Neuronal stem cell (in vitro differentiated cells): ENCODE measurements at regions not wholly inside any gene's neighbourhood (a gene's known extent, or its start where the extent isn't known, plus 50 kb on each side); places are given as distances from the start of the nearest gene placed in this dataset.

Experiments used
- DNase-seq: peaks from one replicate; pipeline ENCODE4 v3.0.0-alpha.2; 2013; ENCODE audit warnings: low spot score
- H2AFZ ChIP-seq: one replicate; pipeline ENCODE4 v1.6.1; 2013; ENCODE audit warnings: mild to moderate bottlenecking, low read length, inconsistent platforms
- H2AK5ac ChIP-seq: 2 replicates; pipeline ENCODE4 v1.6.1; 2013; ENCODE audit warnings: low read depth, mild to moderate bottlenecking, inconsistent platforms, low read length, moderate library complexity, mixed read lengths
- H2BK120ac ChIP-seq: 2 replicates; pipeline ENCODE4 v1.6.1; 2013; ENCODE audit warnings: low read depth, mild to moderate bottlenecking, inconsistent platforms, low read length, moderate library complexity, mixed read lengths
- H2BK12ac ChIP-seq: one replicate; pipeline ENCODE4 v1.6.1; 2013; ENCODE audit warnings: low read length, inconsistent platforms
- H2BK15ac ChIP-seq: 2 replicates; pipeline ENCODE4 v1.6.1; 2013; ENCODE audit warnings: mild to moderate bottlenecking, low read length, inconsistent platforms, mixed read lengths
- H2BK5ac ChIP-seq: one replicate; pipeline ENCODE4 v1.6.1; 2013; ENCODE audit warnings: inconsistent platforms, mild to moderate bottlenecking, low read length, moderate library complexity
- H3K14ac ChIP-seq: one replicate; pipeline ENCODE4 v1.6.1; 2013; ENCODE audit warnings: low read length, inconsistent platforms
- H3K18ac ChIP-seq: 2 replicates; pipeline ENCODE4 v1.6.1; 2013; ENCODE audit warnings: low read length, inconsistent platforms
- H3K23ac ChIP-seq: 2 replicates; pipeline ENCODE4 v1.6.1; 2013; ENCODE audit warnings: low read depth, mild to moderate bottlenecking, mixed read lengths, low read length, inconsistent platforms; ENCODE audit not compliant: poor library complexity
- H3K27ac ChIP-seq: replicated peaks from 3 replicates; pipeline ENCODE4 v1.5.1; 2013; ENCODE audit warnings: low read length, inconsistent platforms
- H3K27me3 ChIP-seq, 3 experiments: 2 replicates each; pipeline ENCODE4 v1.6.1; 2013; ENCODE audit warnings: low read length in 3 of 3, mild to moderate bottlenecking in 2 of 3, inconsistent platforms in 1 of 3, low read depth in 1 of 3, mixed read lengths in 1 of 3, moderate library complexity in 1 of 3; ENCODE audit not compliant: control insufficient read depth in 3 of 3, insufficient read depth in 3 of 3
- H3K36me3 ChIP-seq, 2 donors: replicated peaks in 1 of 2; 2 replicates each; pipeline ENCODE4 v1.6.1; 2013; ENCODE audit warnings: low read length in 2 of 2; ENCODE audit not compliant: control insufficient read depth in 2 of 2, insufficient read depth in 2 of 2
- H3K4ac ChIP-seq: 2 replicates; pipeline ENCODE4 v1.6.1; 2013; ENCODE audit warnings: inconsistent platforms, mild to moderate bottlenecking, low read length, moderate library complexity
- H3K4me1 ChIP-seq, 2 donors: 1 replicate in 1 of 2; 2 replicates in 1 of 2; pipeline ENCODE4 v1.6.1; 2013; ENCODE audit warnings: low read length in 2 of 2, low read depth in 1 of 2; ENCODE audit not compliant: control insufficient read depth in 2 of 2, insufficient read depth in 1 of 2
- H3K4me2 ChIP-seq: one replicate; pipeline ENCODE4 v1.6.1; 2013; ENCODE audit warnings: mild to moderate bottlenecking, low read length, inconsistent platforms; ENCODE audit not compliant: insufficient read depth, poor library complexity, severe bottlenecking
- H3K4me3 ChIP-seq, 2 donors: 2 replicates each; pipeline ENCODE4 v1.5.1; 2013; ENCODE audit warnings: low read length in 2 of 2, mild to moderate bottlenecking in 2 of 2, inconsistent platforms in 1 of 2, moderate library complexity in 1 of 2
- H3K79me1 ChIP-seq: one replicate; pipeline ENCODE4 v1.6.1; 2013; ENCODE audit warnings: low read depth, mild to moderate bottlenecking, inconsistent platforms, low read length, moderate library complexity
- H3K9ac ChIP-seq: one replicate; pipeline ENCODE4 v1.6.1; 2013; ENCODE audit warnings: mild to moderate bottlenecking, low read depth, low read length, inconsistent platforms; ENCODE audit not compliant: poor library complexity
- H3K9me3 ChIP-seq, 2 donors: replicated peaks in 1 of 2; 2 replicates each; pipeline versions ENCODE3 to v1.6.1; 2013; ENCODE audit warnings: low read length in 2 of 2, mild to moderate bottlenecking in 2 of 2, inconsistent platforms in 1 of 2, low read depth in 1 of 2, mixed read lengths in 1 of 2, moderate library complexity in 1 of 2; ENCODE audit not compliant: control insufficient read depth in 2 of 2, insufficient read depth in 1 of 2
- H4K8ac ChIP-seq: one replicate; pipeline ENCODE4 v1.6.1; 2013; ENCODE audit warnings: low read depth, mild to moderate bottlenecking, inconsistent platforms, low read length, moderate library complexity
- H4K91ac ChIP-seq: one replicate; pipeline ENCODE4 v1.6.1; 2013; ENCODE audit warnings: low read length, low read depth, mild to moderate bottlenecking, inconsistent platforms; ENCODE audit not compliant: poor library complexity
- WGBS, 2 donors: extraction: QIAGEN DNeasy Blood & Tissue Kit; methylation state at CpG; one replicate each; pipeline ENCODE4 v1.1.7; 2013; ENCODE audit warnings: missing lambda C conversion rate in 2 of 2, mixed read lengths in 1 of 2; ENCODE audit not compliant: insufficient read length in 2 of 2, insufficient replicate concordance in 1 of 2; ENCODE audit errors: extremely low coverage in 2 of 2; 5-methylcytosine and 5-hydroxymethylcytosine counted together

DNA sequence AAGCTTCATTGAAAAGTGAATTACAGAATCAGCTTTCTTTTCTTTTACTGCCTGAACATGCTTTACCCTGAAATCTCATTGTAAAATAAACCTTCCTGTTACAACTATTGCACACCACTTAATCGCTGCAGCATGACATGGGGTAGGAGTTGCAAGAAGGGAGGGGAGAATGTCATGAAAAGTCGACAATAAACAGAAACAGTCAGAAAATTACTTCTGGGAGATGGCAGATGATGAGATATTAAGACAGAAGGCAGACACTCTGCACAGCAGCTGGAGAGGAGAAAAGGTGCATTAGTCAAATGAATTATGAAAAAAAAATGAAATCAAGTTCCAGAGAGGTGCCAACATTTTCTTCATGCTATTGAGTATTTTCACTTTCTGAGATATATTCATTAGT lies 287.7 kb downstream of the PCDH7 start:
- H4K8ac ChIP-seq = no peak overlapping the region
- no peaks in the 10 kb centered on the region for H3K9me3 ChIP-seq
- no peak overlapping the region for H3K4me2 ChIP-seq
- H3K4me1 ChIP-seq = no peaks in the 10 kb centered on the region
- H3K27ac ChIP-seq = no peak overlapping the region
- DNase-seq = no peak
- H3K18ac ChIP-seq = no peak overlapping the region
- peak overlapping the region; percentile 57 for H2AFZ ChIP-seq
- H4K91ac ChIP-seq = no peak overlapping the region
- no peak overlapping the region for H3K4me3 ChIP-seq
- no CpG with 5 or more reads among the region's 2 CpGs for WGBS, 2 donors
- H2BK15ac ChIP-seq = no peak overlapping the region
- H3K23ac ChIP-seq = no peak overlapping the region
- H3K9ac ChIP-seq = no peak overlapping the region
- H2AK5ac ChIP-seq = no peak overlapping the region
- H2BK120ac ChIP-seq = no peak overlapping the region
- H3K79me1 ChIP-seq = no peaks in the 10 kb centered on the region
- H3K4ac ChIP-seq = no peak overlapping the region
- H2BK5ac ChIP-seq = no peak overlapping the region
- no peaks in the 10 kb centered on the region for H3K27me3 ChIP-seq
- no peak overlapping the region for H3K14ac ChIP-seq
- H3K36me3 ChIP-seq = no peaks in the 10 kb centered on the region
- H2BK12ac ChIP-seq = no peak overlapping the region

DNA sequence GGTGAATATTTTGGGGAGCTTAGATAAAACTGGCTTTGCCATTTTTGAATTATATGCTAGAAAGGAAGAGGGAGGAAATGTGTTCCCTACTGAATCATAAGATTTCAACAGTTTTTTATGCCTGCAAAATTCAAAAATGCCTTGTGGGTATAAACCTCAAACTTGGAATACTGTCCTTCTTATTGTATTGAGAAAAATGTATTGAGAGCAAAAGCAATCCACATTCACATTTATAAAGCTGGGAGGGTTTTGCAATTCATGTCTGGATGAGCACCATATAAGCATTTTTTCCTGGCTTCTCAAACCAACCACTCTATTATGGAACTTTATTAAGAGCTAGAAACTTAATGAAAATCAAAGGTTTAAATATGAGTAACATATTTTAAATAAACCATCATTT lies 289.8 kb downstream of the PCDH7 start:
- no peak overlapping the region for H3K4ac ChIP-seq
- no peak overlapping the region for H3K4me3 ChIP-seq
- no peak overlapping the region for H3K18ac ChIP-seq
- DNase-seq = no peak
- no peak overlapping the region for H2BK5ac ChIP-seq
- H2BK15ac ChIP-seq = no peak overlapping the region
- H3K27me3 ChIP-seq = no peaks in the 10 kb centered on the region
- no peak overlapping the region for H3K14ac ChIP-seq
- H2BK120ac ChIP-seq = no peak overlapping the region
- H3K23ac ChIP-seq = no peak overlapping the region
- no peak overlapping the region for H2AK5ac ChIP-seq
- no peak overlapping the region for H2AFZ ChIP-seq
- no peaks in the 10 kb centered on the region for H3K4me1 ChIP-seq
- no peak overlapping the region for H3K4me2 ChIP-seq
- no peak overlapping the region for H3K9ac ChIP-seq
- no peak overlapping the region for H4K8ac ChIP-seq
- H3K79me1 ChIP-seq = no peaks in the 10 kb centered on the region
- H3K27ac ChIP-seq = no peak overlapping the region
- no peak overlapping the region for H2BK12ac ChIP-seq
- no peaks in the 10 kb centered on the region for H3K9me3 ChIP-seq
- H4K91ac ChIP-seq = no peak overlapping the region
- H3K36me3 ChIP-seq = no peaks in the 10 kb centered on the region

DNA sequence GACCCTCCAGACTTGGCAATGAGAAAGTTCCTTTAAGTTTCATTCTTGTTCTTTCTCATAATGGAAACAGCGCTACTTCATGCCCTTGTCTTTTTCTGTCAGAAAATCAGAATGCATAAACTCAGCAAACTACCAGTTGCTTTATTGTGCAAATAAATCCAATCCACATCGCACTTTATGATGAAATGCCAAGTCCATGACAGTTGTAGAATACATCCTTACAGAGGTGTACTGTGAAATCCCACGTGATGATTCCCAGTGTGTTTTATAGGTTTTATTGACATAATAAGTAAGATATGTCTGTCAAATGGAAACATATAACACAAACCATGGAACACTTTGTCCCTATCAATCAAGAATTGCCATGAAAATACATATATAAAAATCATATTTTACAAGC lies 295.0 kb downstream of the PCDH7 start:
- no peak for DNase-seq
- no peak overlapping the region for H2AFZ ChIP-seq
- no CpG with 5 or more reads among the region's 3 CpGs for WGBS, 2 donors
- no peak overlapping the region for H3K9ac ChIP-seq
- H3K4me2 ChIP-seq = no peak overlapping the region
- no peak overlapping the region for H4K8ac ChIP-seq
- no peak overlapping the region for H3K4me3 ChIP-seq
- H2BK5ac ChIP-seq = no peak overlapping the region
- H3K9me3 ChIP-seq = peaks cover 0 to 2% of the 10 kb centered on the region in 2 donors
- no peak overlapping the region for H3K23ac ChIP-seq
- H3K18ac ChIP-seq = no peak overlapping the region
- H4K91ac ChIP-seq = no peak overlapping the region
- H3K27me3 ChIP-seq = no peaks in the 10 kb centered on the region
- no peaks in the 10 kb centered on the region for H3K79me1 ChIP-seq
- no peak overlapping the region for H2AK5ac ChIP-seq
- no peak overlapping the region for H3K4ac ChIP-seq
- H2BK120ac ChIP-seq = no peak overlapping the region
- no peak overlapping the region for H2BK15ac ChIP-seq
- peaks cover 0 to under 1% of the 10 kb centered on the region in 2 donors for H3K4me1 ChIP-seq
- H3K27ac ChIP-seq = no peak overlapping the region
- no peaks in the 10 kb centered on the region for H3K36me3 ChIP-seq
- H2BK12ac ChIP-seq = no peak overlapping the region
- no peak overlapping the region for H3K14ac ChIP-seq

DNA sequence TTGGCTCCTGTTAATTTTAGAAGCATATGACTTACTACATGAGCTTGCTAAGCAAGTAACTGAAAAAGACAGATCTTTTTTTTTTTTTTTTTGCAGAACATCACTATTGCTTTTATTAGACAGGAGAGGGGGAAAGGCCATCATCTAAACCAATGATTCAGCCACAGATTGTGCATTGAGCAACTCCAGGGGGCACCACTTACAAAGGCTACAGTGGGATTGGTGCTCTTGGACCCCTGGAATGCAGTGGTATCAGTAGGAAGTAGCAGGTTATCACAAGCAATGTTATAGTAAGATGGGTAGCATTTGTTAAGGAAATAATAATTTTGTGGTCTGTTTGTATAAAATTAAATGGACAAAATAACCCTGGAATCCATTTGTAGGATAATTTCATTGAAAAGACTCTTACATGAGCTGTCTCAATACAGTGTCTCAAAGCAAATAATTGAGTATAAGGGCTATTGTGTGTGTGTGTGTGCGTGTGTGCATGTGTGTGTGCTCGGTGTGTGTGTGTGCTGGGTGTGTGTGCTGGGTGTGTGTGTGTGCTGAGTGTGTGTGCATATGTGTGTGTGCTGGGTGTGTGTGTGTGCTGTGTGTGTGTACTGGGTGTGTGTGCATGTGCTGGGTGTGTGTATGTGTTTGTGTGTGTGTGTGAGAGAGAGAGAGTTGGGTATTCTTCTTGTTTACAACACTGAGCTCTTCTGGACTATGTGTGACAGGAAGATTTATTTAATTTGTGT lies 296.3 kb downstream of the PCDH7 start:
- no peak overlapping the region for H3K27ac ChIP-seq
- peaks cover 0 to 2% of the 10 kb centered on the region in 2 donors for H3K9me3 ChIP-seq
- no CpG with 5 or more reads among the region's 2 CpGs for WGBS, 2 donors
- no peak overlapping the region for H3K18ac ChIP-seq
- no peaks in the 10 kb centered on the region for H3K36me3 ChIP-seq
- H2AK5ac ChIP-seq = no peak overlapping the region
- no peak overlapping the region for H3K4ac ChIP-seq
- H3K4me2 ChIP-seq = no peak overlapping the region
- peaks cover 0 to 1% of the 10 kb centered on the region in 2 donors for H3K4me1 ChIP-seq
- H3K14ac ChIP-seq = peak overlapping the region; percentile 84
- H3K4me3 ChIP-seq = peak overlapping the region in 1 of 2 donors; percentile 70
- no peak overlapping the region for H2AFZ ChIP-seq
- no peak overlapping the region for H2BK12ac ChIP-seq
- H2BK120ac ChIP-seq = no peak overlapping the region
- H4K8ac ChIP-seq = peak overlapping the region; percentile 86
- no peak overlapping the region for H3K23ac ChIP-seq
- no peak overlapping the region for H4K91ac ChIP-seq
- H3K9ac ChIP-seq = peak overlapping the region; percentile 71
- no peak overlapping the region for H2BK15ac ChIP-seq
- H3K27me3 ChIP-seq = no peaks in the 10 kb centered on the region
- H2BK5ac ChIP-seq = no peak overlapping the region
- no peak for DNase-seq
- no peaks in the 10 kb centered on the region for H3K79me1 ChIP-seq
